ENCODE measurements at regions not wholly inside any gene's neighbourhood (a gene's known extent, or its start where the extent isn't known, plus 50 kb on each side); places are given as distances from the start of the nearest gene placed in this dataset.

GRCh38 chr4:135605076-135605475, 1403.5 kb upstream of the PABPC4L start:
- no peak overlapping the region for H3K4me3 ChIP-seq (ENCODE audit: low read length)
- DNase-seq (ENCODE audit: low read depth, low spot score) = no peak

- H3K4me3 ChIP-seq (ENCODE audit: low read length) = no peak overlapping the region
Observed at GRCh38 chr4:135604531-135604930, 1402.9 kb upstream of the PABPC4L start.

GRCh38 chr4:135601351-135601750, 1399.8 kb upstream of the PABPC4L start:
- no peak overlapping the region for H3K4me3 ChIP-seq (ENCODE audit: low read length)
- DNase-seq (ENCODE audit: low read depth, low spot score) = no peak

More at GRCh38 chr4:135604531-135604930, 1402.9 kb upstream of the PABPC4L start:
- DNase-seq (ENCODE audit: low read depth, low spot score) = no peak

GRCh38 chr4:135598151-135598550, 1396.6 kb upstream of the PABPC4L start:
- DNase-seq (ENCODE audit: low read depth, low spot score) = no peak
- no peak overlapping the region for H3K4me3 ChIP-seq (ENCODE audit: low read length)

- DNase-seq (ENCODE audit: low read depth, low spot score) = no peak
- H3K4me3 ChIP-seq (ENCODE audit: low read length) = no peak overlapping the region
Observed at GRCh38 chr4:135594521-135594920, 1392.9 kb upstream of the PABPC4L start.

- no peak for DNase-seq (ENCODE audit: low read depth, low spot score)
Observed at GRCh38 chr4:135575041-135575440, 1373.5 kb upstream of the PABPC4L start.

GRCh38 chr4:135573251-135573650, 1371.7 kb upstream of the PABPC4L start:
- no peak overlapping the region for H3K4me3 ChIP-seq (ENCODE audit: low read length)
- DNase-seq (ENCODE audit: low read depth, low spot score) = no peak

More at GRCh38 chr4:135575041-135575440, 1373.5 kb upstream of the PABPC4L start:
- no peak overlapping the region for H3K4me3 ChIP-seq (ENCODE audit: low read length)

- no peak overlapping the region for H3K4me3 ChIP-seq (ENCODE audit: low read length)
- no peak for DNase-seq (ENCODE audit: low read depth, low spot score)
Observed at GRCh38 chr4:135564090-135564489, 1362.5 kb upstream of the PABPC4L start.

GRCh38 chr4:135553213-135553612, 1351.6 kb upstream of the PABPC4L start:
- H3K4me3 ChIP-seq (ENCODE audit: low read length) = no peak overlapping the region
- no peak for DNase-seq (ENCODE audit: low read depth, low spot score)

GRCh38 chr4:135552131-135552530, 1350.5 kb upstream of the PABPC4L start:
- DNase-seq (ENCODE audit: low read depth, low spot score) = no peak

GRCh38 chr4:135548711-135549110, 1347.1 kb upstream of the PABPC4L start:
- no peak for DNase-seq (ENCODE audit: low read depth, low spot score)
- H3K4me3 ChIP-seq (ENCODE audit: low read length) = no peak overlapping the region

More at GRCh38 chr4:135552131-135552530, 1350.5 kb upstream of the PABPC4L start:
- H3K4me3 ChIP-seq (ENCODE audit: low read length) = no peak overlapping the region

- H3K4me3 ChIP-seq (ENCODE audit: low read length) = no peak overlapping the region
- DNase-seq (ENCODE audit: low read depth, low spot score) = no peak
Observed at GRCh38 chr4:135545616-135546317, 1344.2 kb upstream of the PABPC4L start.

- H3K4me3 ChIP-seq (ENCODE audit: low read length) = no peak overlapping the region
- DNase-seq (ENCODE audit: low read depth, low spot score) = no peak
Observed at GRCh38 chr4:135538698-135539097, 1337.1 kb upstream of the PABPC4L start.

GRCh38 chr4:135533053-135533452, 1331.5 kb upstream of the PABPC4L start:
- DNase-seq (ENCODE audit: low read depth, low spot score) = no peak
- no peak overlapping the region for H3K4me3 ChIP-seq (ENCODE audit: low read length)

- DNase-seq (ENCODE audit: low read depth, low spot score) = no peak
- H3K4me3 ChIP-seq (ENCODE audit: low read length) = no peak overlapping the region
Observed at GRCh38 chr4:135532132-135532531, 1330.5 kb upstream of the PABPC4L start.

- DNase-seq (ENCODE audit: low read depth, low spot score) = no peak
- H3K4me3 ChIP-seq (ENCODE audit: low read length) = no peak overlapping the region
Observed at GRCh38 chr4:135515295-135515694, 1313.7 kb upstream of the PABPC4L start.

GRCh38 chr4:135510582-135510981, 1309.0 kb upstream of the PABPC4L start:
- no peak for DNase-seq (ENCODE audit: low read depth, low spot score)
- H3K4me3 ChIP-seq (ENCODE audit: low read length) = no peak overlapping the region

- no peak overlapping the region for H3K4me3 ChIP-seq (ENCODE audit: low read length)
- DNase-seq (ENCODE audit: low read depth, low spot score) = no peak
Observed at GRCh38 chr4:135508006-135508714, 1306.6 kb upstream of the PABPC4L start.

GRCh38 chr4:135497563-135498152, 1296.1 kb upstream of the PABPC4L start:
- DNase-seq (ENCODE audit: low read depth, low spot score) = no peak
- no peak overlapping the region for H3K4me3 ChIP-seq (ENCODE audit: low read length)

GRCh38 chr4:135492439-135492838, 1290.8 kb upstream of the PABPC4L start:
- DNase-seq (ENCODE audit: low read depth, low spot score) = no peak
- no peak overlapping the region for H3K4me3 ChIP-seq (ENCODE audit: low read length)

Measured in Jurkat, Clone E6-1 (cell line).